Stimulated activated CD4-positive, alpha-beta T cell treated with anti-CD3 and anti-CD28 coated beads, TNF-alpha, amount 100 ng/mL, for 4 hours (primary cell): ENCODE measurements at regions not wholly inside any gene's neighbourhood (a gene's known extent, or its start where the extent isn't known, plus 50 kb on each side); places are given as distances from the start of the nearest gene placed in this dataset.

Source experiments
- DNase-seq, 3 experiments: peaks; one replicate each; pipeline ENCODE4 v3.0.0-alpha.2; 2020; ENCODE audit warnings: low read depth in 3 of 3

DNA sequence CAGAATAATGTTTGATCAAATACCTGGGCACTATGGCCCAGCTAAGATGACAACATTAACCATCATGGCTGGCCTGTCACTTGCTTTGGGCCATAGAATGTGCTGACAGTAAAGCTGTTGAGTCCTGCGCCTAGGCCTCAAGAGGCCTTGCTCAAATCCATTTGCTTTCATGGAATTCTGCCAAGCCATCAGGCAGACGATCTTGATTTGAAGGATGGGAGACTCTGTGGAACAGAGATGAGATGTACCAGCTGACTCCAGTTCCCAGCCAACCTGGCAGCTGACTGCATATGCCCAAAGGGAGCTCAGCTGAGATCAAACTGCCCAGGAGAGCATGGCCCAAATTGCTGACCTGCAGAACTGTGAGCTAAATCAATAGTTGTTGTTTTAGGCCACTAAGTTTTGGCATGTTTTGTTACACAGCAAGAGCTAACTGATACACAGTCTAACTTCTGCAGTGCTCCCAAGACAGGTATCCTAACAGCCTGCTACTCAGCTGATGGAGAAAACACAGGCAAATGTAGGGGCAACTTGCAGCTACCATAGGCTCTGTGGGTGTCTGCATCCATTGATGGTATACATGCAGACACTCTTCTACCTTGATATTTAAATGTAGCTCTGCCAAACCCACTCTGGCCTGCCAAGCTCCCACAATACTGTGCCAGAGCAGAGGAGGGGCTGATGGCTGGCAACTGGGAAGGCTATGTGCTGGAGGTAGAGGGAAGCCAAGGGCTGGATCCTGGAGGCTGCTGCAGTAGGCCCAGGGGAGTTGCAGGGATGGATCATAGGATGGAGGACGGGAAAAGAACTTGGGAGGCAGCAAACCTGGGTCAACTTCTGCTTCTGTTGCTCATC, 55.2 kb upstream of the RNF24 start:
- no peak for DNase-seq

- no peak for DNase-seq
Measured at GRCh38 chr20:4069751-4070150, 54.4 kb upstream of the RNF24 start.

DNA sequence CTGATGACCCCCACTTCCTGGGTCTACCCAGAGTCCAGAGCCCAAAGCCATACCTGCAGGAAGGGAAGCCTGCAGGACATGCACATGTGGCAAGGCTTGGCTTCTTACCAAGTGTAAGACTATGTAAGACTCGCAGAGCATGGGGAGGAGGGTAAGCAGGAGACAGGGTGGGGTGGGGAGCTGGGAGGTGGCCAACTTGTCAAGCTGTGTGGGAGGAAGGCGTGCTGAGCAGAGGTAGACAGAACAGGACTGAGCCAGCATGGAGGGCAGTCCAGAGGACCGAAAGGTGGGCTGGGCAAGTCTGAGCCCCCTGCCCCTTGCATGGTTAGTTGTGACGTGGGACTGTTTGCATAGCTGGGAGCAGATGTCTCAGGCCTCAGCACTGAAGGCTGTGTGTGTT, 53.4 kb upstream of the RNF24 start:
- no peak for DNase-seq

GRCh38 chr20:4067600-4068261, 52.4 kb upstream of the RNF24 start:
- no peak for DNase-seq

- DNase-seq, result no peak
Measured at GRCh38 chr20:4066551-4066950, 51.2 kb upstream of the RNF24 start.

GRCh38 chr20:4065391-4065844, 50.1 kb upstream of the RNF24 start:
- no peak for DNase-seq
